H1 (cell line): ENCODE measurements at regions not wholly inside any gene's neighbourhood (a gene's known extent, or its start where the extent isn't known, plus 50 kb on each side); places are given as distances from the start of the nearest gene placed in this dataset.

Source experiments
- ATF3 ChIP-seq: IDR thresholded peaks from 2 replicates; pipeline ENCODE4 v1.6.1; 2011; ENCODE audit warnings: low read depth, mild to moderate bottlenecking, low read length; ENCODE audit not compliant: insufficient read depth
- CEBPB ChIP-seq: IDR thresholded peaks from 2 replicates; pipeline ENCODE4 v1.6.1; 2012; ENCODE audit warnings: low read depth, low read length
- KDM5A ChIP-seq: fragments of 200-600 bp; IDR thresholded peaks from 2 replicates; pipeline ENCODE4 v1.7.1; 2012; ENCODE audit warnings: mild to moderate bottlenecking, low read length, inconsistent platforms, mixed read lengths
- MAFK ChIP-seq: IDR thresholded peaks from 2 replicates; pipeline ENCODE4 v1.6.1; 2012; ENCODE audit warnings: low read depth, mild to moderate bottlenecking, improper control_type of control experiment, low read length
- PHF8 ChIP-seq: fragments of 200-600 bp; sonication (generic); conservative IDR thresholded peaks from 2 replicates; pipeline ENCODE4 v1.7.1; 2012; ENCODE audit warnings: low read depth, mild to moderate bottlenecking, inconsistent platforms, low read length, moderate library complexity
- RAD21 ChIP-seq, 2 experiments: IDR thresholded peaks in 1 of 2; conservative IDR thresholded peaks in 1 of 2; 2 replicates each; pipeline ENCODE4 v1.6.1; 2011; ENCODE audit warnings: low read depth in 2 of 2, low read length in 2 of 2, improper control_type of control experiment in 1 of 2, inconsistent platforms in 1 of 2, mild to moderate bottlenecking in 1 of 2, moderate library complexity in 1 of 2
- TAF7 ChIP-seq: optimal IDR thresholded peaks from 2 replicates; pipeline ENCODE3; 2011; ENCODE audit warnings: low read depth, mild to moderate bottlenecking, inconsistent platforms, low read length, moderate library complexity, borderline replicate concordance

DNA sequence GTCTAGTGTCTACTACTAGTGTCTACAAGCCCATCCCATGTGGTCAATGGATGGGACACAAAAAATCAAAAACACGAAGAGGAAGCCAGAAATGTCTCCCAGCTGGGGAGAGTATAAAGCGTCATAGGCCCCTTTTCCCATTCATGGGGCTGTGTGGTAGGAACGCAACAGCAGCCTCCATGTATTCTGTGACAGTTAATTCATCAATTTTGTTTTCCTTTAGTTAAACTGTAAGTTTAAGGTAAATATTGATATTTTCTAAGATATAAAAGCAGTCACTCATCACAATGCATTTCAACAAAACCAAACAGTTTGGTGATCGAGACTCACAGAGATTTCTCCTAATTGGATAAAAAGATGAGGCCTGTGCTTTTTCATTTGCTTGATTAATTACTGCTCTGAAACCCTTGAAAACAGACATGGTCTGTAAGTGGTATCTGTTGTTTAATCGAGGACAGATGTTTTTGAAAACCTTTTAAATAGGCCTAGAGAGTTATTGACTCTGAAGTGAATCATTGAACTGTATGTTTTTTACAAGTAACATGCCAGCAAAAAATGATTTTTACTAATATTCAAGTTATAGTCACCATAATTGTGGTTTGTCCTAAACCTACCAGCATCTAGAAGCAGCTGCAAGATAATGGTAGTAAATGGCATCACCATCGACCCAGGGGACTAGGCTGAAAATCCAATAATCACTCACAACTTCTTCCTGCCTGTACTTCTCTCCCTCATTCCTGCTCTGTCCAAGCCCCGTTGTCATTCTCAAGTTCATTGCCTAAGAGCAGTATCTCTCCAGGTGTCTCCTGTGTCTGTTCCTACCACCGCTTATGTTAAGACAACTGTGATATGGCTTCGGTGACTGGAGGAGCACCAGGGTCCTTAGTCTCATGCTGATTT, 87.7 kb upstream of the SHISA3 start (continued):
- TF ChIP-seq RAD21 (IDR thresholded peaks at IDR 0.05 in 1 of 2, conservative IDR thresholded peaks at IDR 0.05 in 1 of 2; ENCODE audit: low read depth in 2 of 2, low read length in 2 of 2) (no peak), MAFK (no peak), KDM5A (no peak), CEBPB (no peak), ATF3 (no peak), TAF7 (no peak), PHF8 (no peak)
- TF ChIP-seq, all 59 proteins: peak for 0
